ENCODE measurements at regions not wholly inside any gene's neighbourhood (a gene's known extent, or its start where the extent isn't known, plus 50 kb on each side); places are given as distances from the start of the nearest gene placed in this dataset.

DNA sequence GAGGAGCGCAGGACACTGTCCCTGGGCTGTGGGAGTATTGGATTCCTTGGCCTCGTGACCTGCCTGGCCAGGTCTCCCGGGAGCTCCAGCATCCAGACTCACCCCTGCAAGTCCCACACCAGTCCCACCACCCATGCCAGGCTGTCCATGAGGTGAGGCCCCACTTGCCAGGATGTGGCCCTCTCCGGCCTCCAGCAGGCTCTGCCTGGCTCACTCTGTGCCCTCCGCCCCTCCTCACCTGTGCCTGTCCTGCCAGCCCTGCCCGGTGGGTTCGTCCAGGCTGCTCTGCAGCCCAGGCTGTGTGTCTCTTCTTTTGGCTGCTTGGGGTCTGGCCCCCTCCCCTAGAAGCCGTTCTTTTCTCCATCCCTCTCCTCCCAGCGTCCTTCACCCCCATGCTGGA is 436.8 kb upstream of the MYT1L start:
- H3K4me3 ChIP-seq (ENCODE audit: low read length), result no peak overlapping the region
- TF ChIP-seq, protein P1, sequence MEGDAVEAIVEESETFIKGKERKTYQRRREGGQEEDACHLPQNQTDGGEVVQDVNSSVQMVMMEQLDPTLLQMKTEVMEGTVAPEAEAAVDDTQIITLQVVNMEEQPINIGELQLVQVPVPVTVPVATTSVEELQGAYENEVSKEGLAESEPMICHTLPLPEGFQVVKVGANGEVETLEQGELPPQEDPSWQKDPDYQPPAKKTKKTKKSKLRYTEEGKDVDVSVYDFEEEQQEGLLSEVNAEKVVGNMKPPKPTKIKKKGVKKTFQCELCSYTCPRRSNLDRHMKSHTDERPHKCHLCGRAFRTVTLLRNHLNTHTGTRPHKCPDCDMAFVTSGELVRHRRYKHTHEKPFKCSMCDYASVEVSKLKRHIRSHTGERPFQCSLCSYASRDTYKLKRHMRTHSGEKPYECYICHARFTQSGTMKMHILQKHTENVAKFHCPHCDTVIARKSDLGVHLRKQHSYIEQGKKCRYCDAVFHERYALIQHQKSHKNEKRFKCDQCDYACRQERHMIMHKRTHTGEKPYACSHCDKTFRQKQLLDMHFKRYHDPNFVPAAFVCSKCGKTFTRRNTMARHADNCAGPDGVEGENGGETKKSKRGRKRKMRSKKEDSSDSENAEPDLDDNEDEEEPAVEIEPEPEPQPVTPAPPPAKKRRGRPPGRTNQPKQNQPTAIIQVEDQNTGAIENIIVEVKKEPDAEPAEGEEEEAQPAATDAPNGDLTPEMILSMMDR (conservative IDR thresholded peaks at IDR 0.05), result no peak
- H3K36me3 Mint-ChIP-seq (ENCODE audit: low read depth), result no peaks in the 10 kb centered on the region
- no peak for DNase-seq
- H3K27me3 Mint-ChIP-seq (ENCODE audit: insufficient read depth), result peaks cover 2% of the 10 kb centered on the region
- no peaks in the 10 kb centered on the region for H3K9me3 Mint-ChIP-seq
- H3K9ac ChIP-seq (ENCODE audit: extremely low read depth, low read length, poor library complexity, severe bottlenecking), result no peak overlapping the region
- no peaks in the 10 kb centered on the region for H3K4me1 ChIP-seq (ENCODE audit: control insufficient read depth, insufficient read depth, low read length)
- 73 to 80% methylated on average over 3 to 9 of the region's 9 CpGs for WGBS, 2 experiments (ENCODE audit: insufficient coverage in 1 of 2, insufficient read length in 1 of 2)
- H3K27ac ChIP-seq (ENCODE audit: low read depth, low read length), result no peak overlapping the region
- H3K36me3 ChIP-seq (ENCODE audit: control insufficient read depth, insufficient read depth, low read length), result no peaks in the 10 kb centered on the region
- no peaks in the 10 kb centered on the region for H3K9me3 ChIP-seq (ENCODE audit: control insufficient read depth, low read length)
- H3K27ac Mint-ChIP-seq, result no peak overlapping the region
- no peaks in the 10 kb centered on the region for H3K27me3 ChIP-seq (ENCODE audit: control insufficient read depth, insufficient read depth, low read length, poor library complexity, severe bottlenecking)
- peaks cover 4% of the 10 kb centered on the region for H3K4me1 Mint-ChIP-seq
- H3K4me3 Mint-ChIP-seq, result no peak overlapping the region

DNA sequence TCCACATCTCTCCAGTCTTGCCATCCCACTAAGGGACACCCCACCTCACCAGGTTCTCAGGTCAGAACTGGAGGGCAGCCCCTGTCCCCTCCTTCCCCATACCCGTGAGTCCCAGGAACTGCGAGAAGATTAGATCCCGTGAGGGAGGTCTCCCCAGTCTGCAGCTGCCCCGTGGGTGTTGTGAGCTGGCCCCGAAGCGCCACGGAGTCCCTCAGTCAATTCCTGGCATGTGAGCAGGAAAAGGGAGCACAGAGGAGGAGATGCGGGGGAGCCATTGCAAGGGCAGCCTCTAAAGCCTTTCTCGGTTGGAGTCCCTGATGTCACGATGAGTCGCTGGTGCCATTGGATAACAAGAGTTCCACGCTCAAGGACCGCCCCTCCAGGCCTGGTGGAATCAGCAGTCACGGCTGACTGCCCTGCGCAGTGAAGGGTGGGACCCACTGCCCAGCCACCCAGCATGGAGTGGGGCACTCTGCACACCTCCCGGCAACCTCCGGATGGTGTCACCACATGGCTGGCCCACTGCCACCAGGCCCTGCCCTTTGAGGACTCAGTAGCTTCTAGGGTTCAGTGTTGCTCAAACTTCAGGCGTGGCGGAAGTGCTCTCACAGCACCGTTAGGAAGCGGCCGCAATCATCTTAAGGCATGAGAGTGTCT is 434.9 kb upstream of the MYT1L start:
- Mint-ChIP-seq H3K4me1 (no peaks in the 10 kb centered on the region), H3K27ac (no peak overlapping the region), H3K9me3 (peaks cover 2% of the 10 kb centered on the region), H3K36me3 (ENCODE audit: low read depth) (no peaks in the 10 kb centered on the region), H3K4me3 (no peak overlapping the region), H3K27me3 (ENCODE audit: insufficient read depth) (no peaks in the 10 kb centered on the region)
- H3K27ac ChIP-seq (ENCODE audit: low read depth, low read length), result no peak overlapping the region
- no peaks in the 10 kb centered on the region for H3K9me3 ChIP-seq (ENCODE audit: control insufficient read depth, low read length)
- H3K9ac ChIP-seq (ENCODE audit: extremely low read depth, low read length, poor library complexity, severe bottlenecking), result no peak overlapping the region
- TF ChIP-seq, protein P1 (conservative IDR thresholded peaks at IDR 0.05), result no peak
- no peak overlapping the region for H3K4me3 ChIP-seq (ENCODE audit: low read length)
- H3K36me3 ChIP-seq (ENCODE audit: control insufficient read depth, insufficient read depth, low read length), result no peaks in the 10 kb centered on the region
- no peaks in the 10 kb centered on the region for H3K4me1 ChIP-seq (ENCODE audit: control insufficient read depth, insufficient read depth, low read length)
- H3K27me3 ChIP-seq (ENCODE audit: control insufficient read depth, insufficient read depth, low read length, poor library complexity, severe bottlenecking), result no peaks in the 10 kb centered on the region
- DNase-seq, result no peak
- WGBS, 2 experiments (ENCODE audit: insufficient coverage in 1 of 2, insufficient read length in 1 of 2), result 85 to 95% methylated on average over 8 to 22 of the region's 22 CpGs

DNA sequence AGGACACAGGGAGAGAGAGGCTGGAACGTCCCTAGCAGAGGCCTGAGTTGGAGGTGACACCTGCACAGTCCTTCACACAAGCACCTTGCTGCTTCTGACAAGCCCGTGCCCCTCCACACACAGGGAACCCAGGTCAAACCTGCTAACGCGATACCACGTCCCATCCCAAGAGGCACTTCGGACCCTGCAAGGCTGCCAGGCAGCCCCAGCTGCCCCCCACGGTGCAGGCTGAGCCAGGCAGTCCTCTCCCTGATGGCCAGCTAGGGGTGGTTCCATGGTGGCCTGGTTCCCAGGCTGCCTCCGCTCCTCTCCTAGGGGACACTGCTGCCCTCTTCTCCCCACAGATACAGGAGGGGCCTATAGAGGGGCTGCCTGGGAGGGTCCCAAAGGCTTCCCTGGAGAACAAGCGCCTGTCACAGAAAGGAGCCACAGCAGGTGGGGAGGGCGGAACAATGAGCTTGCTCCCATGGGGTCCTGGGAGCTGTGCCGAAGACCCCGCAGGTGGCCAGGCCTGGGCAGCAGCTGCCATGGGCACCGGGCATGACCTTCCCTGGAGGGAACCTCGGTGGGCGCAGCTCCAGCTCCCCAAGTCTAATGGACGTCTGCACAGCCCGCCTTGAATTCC is 434.2 kb upstream of the MYT1L start:
- Mint-ChIP-seq H3K4me3 (no peak overlapping the region), H3K36me3 (ENCODE audit: low read depth) (no peaks in the 10 kb centered on the region), H3K27ac (no peak overlapping the region), H3K27me3 (ENCODE audit: insufficient read depth) (no peaks in the 10 kb centered on the region), H3K4me1 (no peaks in the 10 kb centered on the region), H3K9me3 (peaks cover 9% of the 10 kb centered on the region)
- Histone ChIP-seq H3K4me3 (ENCODE audit: low read length) (no peak overlapping the region), H3K36me3 (ENCODE audit: control insufficient read depth, insufficient read depth, low read length) (no peaks in the 10 kb centered on the region), H3K27me3 (ENCODE audit: control insufficient read depth, insufficient read depth, low read length, poor library complexity, severe bottlenecking) (no peaks in the 10 kb centered on the region), H3K27ac (ENCODE audit: low read depth, low read length) (no peak overlapping the region), H3K9ac (ENCODE audit: extremely low read depth, low read length, poor library complexity, severe bottlenecking) (no peak overlapping the region), H3K4me1 (ENCODE audit: control insufficient read depth, insufficient read depth, low read length) (no peaks in the 10 kb centered on the region), H3K9me3 (ENCODE audit: control insufficient read depth, low read length) (no peaks in the 10 kb centered on the region)
- no peak for DNase-seq
- TF ChIP-seq, protein P1 (conservative IDR thresholded peaks at IDR 0.05), result no peak
- WGBS, 2 experiments (ENCODE audit: insufficient coverage in 1 of 2, insufficient read length in 1 of 2), result 78 to 89% methylated on average over 6 to 17 of the region's 17 CpGs
